ENCODE measurements at regions not wholly inside any gene's neighbourhood (a gene's known extent, or its start where the extent isn't known, plus 50 kb on each side); places are given as distances from the start of the nearest gene placed in this dataset.

GRCh38 chr2:126239320-126239955, 416.5 kb upstream of the GYPC start:
- no peak overlapping the region for H3K4me3 ChIP-seq
- no peaks in the 10 kb centered on the region for H4K20me1 ChIP-seq (ENCODE audit: insufficient read depth, poor library complexity, severe bottlenecking)
- H3K27me3 ChIP-seq = peaks cover 7% of the 10 kb centered on the region
- H3K27ac ChIP-seq = no peak overlapping the region
- no peaks in the 10 kb centered on the region for H3K9me2 ChIP-seq (replicated peaks; ENCODE audit: insufficient read depth)
- H3K4me1 ChIP-seq (ENCODE audit: insufficient read depth) = no peaks in the 10 kb centered on the region
- no peak overlapping the region for H3K4me2 ChIP-seq
- WGBS (ENCODE audit: low lambda C conversion rate, missing lambda C conversion rate) = 77% methylated on average over 5 of the region's 5 CpGs
- DNase-seq (ENCODE audit: low spot score) = no peak
- H3K9me3 ChIP-seq (ENCODE audit: low read depth) = no peaks in the 10 kb centered on the region
- no peak overlapping the region for H2AFZ ChIP-seq
- H3K36me3 ChIP-seq (replicated peaks; ENCODE audit: insufficient read depth, low read depth) = no peaks in the 10 kb centered on the region
- TF ChIP-seq EZH2phosphoT487 (IDR thresholded peaks at IDR 0.05; ENCODE audit: low read depth, severe bottlenecking, unreplicated experiment) = no peak
- no peak for TF ChIP-seq CTCF (IDR thresholded peaks at IDR 0.05; ENCODE audit: poor library complexity)
- no peak for TF ChIP-seq EZH2 (IDR thresholded peaks at IDR 0.05; ENCODE audit: borderline replicate concordance)
- H3K79me2 ChIP-seq = no peaks in the 10 kb centered on the region

DNA sequence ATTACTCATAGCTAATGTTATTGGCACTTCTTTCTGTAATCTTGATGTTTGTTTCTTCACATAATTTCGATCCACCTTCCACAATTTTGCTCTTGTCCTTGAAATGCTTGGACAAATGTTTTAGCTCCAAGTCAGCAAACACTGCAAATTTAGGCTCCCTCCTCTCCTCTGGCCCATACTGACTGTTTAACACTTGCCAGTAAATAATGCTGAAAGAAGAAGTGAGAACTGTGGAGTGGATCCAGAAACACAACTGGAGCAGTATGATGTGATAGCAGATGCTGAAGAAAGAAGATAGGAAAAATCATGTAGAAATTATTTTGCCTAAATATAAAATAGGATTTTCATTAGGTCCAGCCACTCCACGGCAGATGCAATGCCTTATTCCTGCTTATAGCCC, 415.0 kb upstream of the GYPC start:
- DNase-seq (ENCODE audit: low spot score) = no peak
- Histone ChIP-seq H3K4me2 (no peak overlapping the region), H3K27ac (no peak overlapping the region), H3K4me1 (ENCODE audit: insufficient read depth) (no peaks in the 10 kb centered on the region), H3K27me3 (peaks cover 7% of the 10 kb centered on the region), H3K4me3 (no peak overlapping the region), H4K20me1 (ENCODE audit: insufficient read depth, poor library complexity, severe bottlenecking) (no peaks in the 10 kb centered on the region), H3K9me3 (ENCODE audit: low read depth) (no peaks in the 10 kb centered on the region), H3K9me2 (replicated peaks; ENCODE audit: insufficient read depth) (no peaks in the 10 kb centered on the region), H3K79me2 (no peaks in the 10 kb centered on the region), H2AFZ (no peak overlapping the region), H3K36me3 (replicated peaks; ENCODE audit: insufficient read depth, low read depth) (no peaks in the 10 kb centered on the region)
- TF ChIP-seq EZH2 (IDR thresholded peaks at IDR 0.05; ENCODE audit: borderline replicate concordance) = no peak
- no peak for TF ChIP-seq CTCF (IDR thresholded peaks at IDR 0.05; ENCODE audit: poor library complexity)
- TF ChIP-seq EZH2phosphoT487 (IDR thresholded peaks at IDR 0.05; ENCODE audit: low read depth, severe bottlenecking, unreplicated experiment) = no peak
- WGBS (ENCODE audit: low lambda C conversion rate, missing lambda C conversion rate) = 88% methylated on average over 2 of the region's 2 CpGs

DNA sequence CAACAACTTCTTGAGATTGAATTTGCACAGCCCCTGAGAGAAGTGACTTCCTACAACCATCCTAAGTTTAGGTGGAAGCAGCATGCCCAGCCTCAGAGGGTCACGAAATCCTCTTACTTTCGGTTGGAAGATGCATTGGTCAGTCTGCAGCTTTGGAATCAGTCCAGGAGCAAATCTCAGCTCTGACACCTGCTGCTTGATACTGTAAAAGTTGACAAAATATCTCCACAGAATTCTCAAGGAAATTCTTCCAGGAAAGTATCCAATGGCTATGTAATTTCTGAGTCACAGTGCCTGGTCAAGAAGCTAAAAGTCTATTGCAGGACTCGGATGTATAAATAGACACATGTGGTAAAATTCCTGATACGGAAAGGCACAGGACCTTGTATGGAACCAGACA, 414.5 kb upstream of the GYPC start:
- Histone ChIP-seq H3K36me3 (replicated peaks; ENCODE audit: insufficient read depth, low read depth) (no peaks in the 10 kb centered on the region), H3K27me3 (peaks cover 7% of the 10 kb centered on the region), H3K4me1 (ENCODE audit: insufficient read depth) (no peaks in the 10 kb centered on the region), H3K4me2 (no peak overlapping the region), H3K79me2 (no peaks in the 10 kb centered on the region), H2AFZ (no peak overlapping the region), H4K20me1 (ENCODE audit: insufficient read depth, poor library complexity, severe bottlenecking) (no peaks in the 10 kb centered on the region), H3K9me2 (replicated peaks; ENCODE audit: insufficient read depth) (no peaks in the 10 kb centered on the region), H3K27ac (no peak overlapping the region), H3K9me3 (ENCODE audit: low read depth) (no peaks in the 10 kb centered on the region), H3K4me3 (no peak overlapping the region)
- 90% methylated on average over 4 of the region's 4 CpGs for WGBS (ENCODE audit: low lambda C conversion rate, missing lambda C conversion rate)
- TF ChIP-seq CTCF (IDR thresholded peaks at IDR 0.05; ENCODE audit: poor library complexity) (no peak), EZH2 (IDR thresholded peaks at IDR 0.05; ENCODE audit: borderline replicate concordance) (no peak), EZH2phosphoT487 (IDR thresholded peaks at IDR 0.05; ENCODE audit: low read depth, severe bottlenecking, unreplicated experiment) (no peak)
- no peak for DNase-seq (ENCODE audit: low spot score)
